ENCODE measurements at regions not wholly inside any gene's neighbourhood (a gene's known extent, or its start where the extent isn't known, plus 50 kb on each side); places are given as distances from the start of the nearest gene placed in this dataset.

DNA sequence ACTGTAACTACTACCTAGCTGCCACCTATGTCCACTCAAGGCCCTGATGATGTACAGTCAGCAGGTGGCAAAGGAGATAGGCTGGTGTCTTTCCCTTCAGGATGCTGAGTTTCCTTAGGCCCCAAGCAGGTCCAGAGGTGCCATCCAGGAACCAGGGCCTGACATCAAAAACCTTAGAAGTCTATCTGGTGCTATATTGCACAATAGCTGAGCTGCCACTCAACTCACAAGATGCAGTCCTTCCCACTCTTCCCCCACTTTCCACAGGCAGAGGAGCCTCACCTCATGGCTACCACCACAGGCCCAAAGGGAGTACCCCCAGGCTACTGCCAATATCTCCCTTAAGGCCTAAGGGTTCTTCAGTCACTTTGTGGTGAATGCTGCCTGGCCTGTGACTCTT, 83.9 kb upstream of the ZNF827 start:
- no peak for DNase-seq

DNA sequence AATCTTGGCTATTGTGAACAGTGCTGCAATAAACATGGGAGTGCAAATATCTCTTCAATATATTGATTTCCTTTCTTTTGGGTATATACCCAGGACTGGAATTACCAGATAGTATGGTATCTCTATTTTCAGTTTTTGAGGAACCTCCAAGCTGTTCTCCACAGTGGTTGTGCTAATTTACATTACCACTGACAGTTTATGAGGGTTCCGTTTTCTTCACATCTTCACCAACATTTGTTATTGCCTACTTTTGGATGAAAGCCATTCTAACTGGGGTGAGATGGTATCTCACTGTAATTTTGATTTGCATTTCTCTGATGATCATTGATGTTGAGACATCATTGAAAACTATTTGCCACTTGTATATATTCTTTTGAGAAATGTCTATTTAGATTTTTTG, 79.6 kb upstream of the ZNF827 start:
- DNase-seq: no peak

DNA sequence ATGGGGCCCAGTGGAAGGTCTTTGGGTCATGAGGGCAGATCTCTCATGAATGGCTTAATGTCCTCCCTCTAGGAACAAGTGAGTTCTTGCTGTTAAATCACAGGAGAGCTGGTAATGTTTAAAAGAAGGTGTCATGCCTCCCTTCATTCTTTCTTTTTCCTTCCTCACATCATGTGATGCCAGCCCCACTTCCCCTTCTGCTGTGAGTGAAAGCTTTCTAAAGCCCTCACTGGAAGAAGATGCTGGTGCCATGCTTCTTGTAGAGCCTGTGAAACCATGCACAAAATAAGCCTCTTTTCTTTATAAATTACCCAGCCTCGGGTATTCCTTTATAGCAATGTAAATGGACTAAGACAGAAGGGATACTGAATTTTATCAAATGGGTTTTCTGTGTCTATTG, 66.1 kb upstream of the ZNF827 start:
- no peak for DNase-seq

DNA sequence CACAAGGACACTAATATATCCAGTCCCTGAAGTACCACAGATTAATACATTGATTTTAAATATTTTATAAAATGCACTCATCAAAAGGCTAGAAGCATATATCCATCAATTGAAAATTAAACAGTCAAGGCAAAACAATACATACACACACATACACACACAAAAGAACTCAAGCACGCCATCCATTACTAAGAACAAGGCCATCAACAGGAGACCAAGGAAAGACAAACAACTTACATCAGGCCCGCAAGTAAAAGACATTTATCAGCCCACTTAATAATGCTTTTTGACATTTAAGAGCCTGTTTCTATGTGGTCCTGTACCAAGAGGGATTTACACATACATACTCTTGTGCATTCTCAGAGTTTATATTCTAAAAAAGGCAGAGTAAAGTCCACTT, 50.0 kb upstream of the ZNF827 start:
- DNase-seq: no peak

Measured in CD4-positive, alpha-beta T cell treated with Interleukin-17A for 1 hour (primary cell).